Suprapubic skin (tissue), 4 donors: ENCODE measurements at regions not wholly inside any gene's neighbourhood (a gene's known extent, or its start where the extent isn't known, plus 50 kb on each side); places are given as distances from the start of the nearest gene placed in this dataset.

Experiments used
- DNase-seq, 2 donors: peaks; one replicate each; pipeline ENCODE4 v3.0.0-alpha.2; 2019; ENCODE audit warnings: low spot score in 2 of 2
- H3K27ac ChIP-seq: fragments of 200-600 bp; sonication (generic); one replicate; pipeline ENCODE4 v1.5.1; 2019
- H3K27me3 ChIP-seq: fragments of 200-600 bp; sonication (generic); one replicate; pipeline ENCODE4 v1.5.1; 2019
- H3K36me3 ChIP-seq: fragments of 200-600 bp; sonication (generic); one replicate; pipeline ENCODE4 v1.5.1; 2019
- H3K4me1 ChIP-seq: fragments of 200-600 bp; sonication (generic); one replicate; pipeline ENCODE4 v1.5.1; 2019
- H3K4me3 ChIP-seq: fragments of 200-600 bp; sonication (generic); one replicate; pipeline ENCODE4 v1.5.1; 2019; ENCODE audit warnings: mild to moderate bottlenecking
- H3K9me3 ChIP-seq: fragments of 200-600 bp; sonication (generic); one replicate; pipeline ENCODE4 v1.5.1; 2019
- CTCF ChIP-seq, 2 donors: fragments of 200-600 bp in 1 of 2; fragments of 450-650 bp in 1 of 2; sonication (generic) in 1 of 2; IDR thresholded peaks; one replicate each; pipeline ENCODE4 v1.5.1; 2016 to 2019; ENCODE audit warnings: antibody characterized with exemption in 2 of 2, mild to moderate bottlenecking in 1 of 2, moderate library complexity in 1 of 2
- EP300 ChIP-seq: sonication (generic); formaldehyde crosslinking; IDR thresholded peaks from one replicate; pipeline ENCODE4 v1.6.1; 2017; ENCODE audit warnings: antibody characterized with exemption
- POLR2A ChIP-seq, 2 donors: fragments of 450-650 bp; IDR thresholded peaks; one replicate each; pipeline ENCODE4 v1.6.1; 2017; ENCODE audit warnings: antibody characterized with exemption in 2 of 2, mild to moderate bottlenecking in 2 of 2, moderate library complexity in 2 of 2
- POLR2AphosphoS5 ChIP-seq, 3 donors: sonication (generic); formaldehyde crosslinking; IDR thresholded peaks; one replicate each; pipeline ENCODE4 v1.6.1; 2017; ENCODE audit warnings: antibody characterized with exemption in 3 of 3
- WGBS: methylation state at CpG from one replicate; pipeline ENCODE4 v1.1.5; 2018; 5-methylcytosine and 5-hydroxymethylcytosine counted together

- DNase-seq: no peak
- Histone ChIP-seq H3K9me3 (no peaks in the 10 kb centered on the region), H3K27ac (no peak overlapping the region), H3K27me3 (no peaks in the 10 kb centered on the region), H3K4me3 (no peak overlapping the region), H3K36me3 (no peaks in the 10 kb centered on the region), H3K4me1 (peaks cover 6% of the 10 kb centered on the region)
- no peak for TF ChIP-seq EP300
- no peak for TF ChIP-seq POLR2A (IDR thresholded peaks at IDR 0.05)
- no peak for TF ChIP-seq POLR2AphosphoS5 (IDR thresholded peaks at IDR 0.05)
- TF ChIP-seq CTCF (IDR thresholded peaks at IDR 0.05): no peak
- WGBS: 91% methylated on average over 2 of the region's 2 CpGs
These were observed 105.0 kb downstream of the AREG start for GRCh38 chr4:74549936-74550335.

GRCh38 chr4:74555231-74555630 lies 110.3 kb downstream of the AREG start:
- Histone ChIP-seq H3K27me3 (no peaks in the 10 kb centered on the region), H3K4me1 (no peaks in the 10 kb centered on the region), H3K36me3 (no peaks in the 10 kb centered on the region), H3K27ac (no peak overlapping the region), H3K9me3 (no peaks in the 10 kb centered on the region), H3K4me3 (no peak overlapping the region)
- TF ChIP-seq CTCF (IDR thresholded peaks at IDR 0.05) (no peak), EP300 (no peak), POLR2A (IDR thresholded peaks at IDR 0.05) (no peak), POLR2AphosphoS5 (IDR thresholded peaks at IDR 0.05) (no peak)
- no peak for DNase-seq

- 94% methylated on average over 1 of the region's 1 CpG for WGBS
- H3K4me1 ChIP-seq: no peaks in the 10 kb centered on the region
- H3K27me3 ChIP-seq: no peaks in the 10 kb centered on the region
- H3K36me3 ChIP-seq: no peaks in the 10 kb centered on the region
- H3K9me3 ChIP-seq: no peaks in the 10 kb centered on the region
- DNase-seq: no peak
- H3K4me3 ChIP-seq: no peak overlapping the region
- no peak overlapping the region for H3K27ac ChIP-seq
- TF ChIP-seq CTCF (IDR thresholded peaks at IDR 0.05) (no peak), POLR2A (IDR thresholded peaks at IDR 0.05) (no peak), EP300 (no peak), POLR2AphosphoS5 (IDR thresholded peaks at IDR 0.05) (no peak)
These were observed 110.9 kb downstream of the AREG start for GRCh38 chr4:74555843-74556242.

- TF ChIP-seq POLR2AphosphoS5 (IDR thresholded peaks at IDR 0.05) (no peak), EP300 (no peak), CTCF (IDR thresholded peaks at IDR 0.05) (no peak), POLR2A (IDR thresholded peaks at IDR 0.05) (no peak)
- WGBS: 0% methylated on average over 1 of the region's 1 CpG
- no peaks in the 10 kb centered on the region for H3K9me3 ChIP-seq
- no peaks in the 10 kb centered on the region for H3K36me3 ChIP-seq
- H3K4me1 ChIP-seq: no peaks in the 10 kb centered on the region
- H3K27ac ChIP-seq: no peak overlapping the region
- no peak overlapping the region for H3K4me3 ChIP-seq
- no peaks in the 10 kb centered on the region for H3K27me3 ChIP-seq
- DNase-seq: no peak
These were observed 114.9 kb downstream of the AREG start for GRCh38 chr4:74559853-74560252.

- no peaks in the 10 kb centered on the region for H3K36me3 ChIP-seq
- no peaks in the 10 kb centered on the region for H3K4me1 ChIP-seq
- H3K9me3 ChIP-seq: peaks cover 14% of the 10 kb centered on the region
- H3K4me3 ChIP-seq: no peak overlapping the region
- no peak for DNase-seq
- H3K27me3 ChIP-seq: no peaks in the 10 kb centered on the region
- H3K27ac ChIP-seq: no peak overlapping the region
- no peak for TF ChIP-seq EP300
- no peak for TF ChIP-seq CTCF (IDR thresholded peaks at IDR 0.05)
- TF ChIP-seq POLR2A (IDR thresholded peaks at IDR 0.05): no peak
- TF ChIP-seq POLR2AphosphoS5 (IDR thresholded peaks at IDR 0.05): no peak
- 96% methylated on average over 4 of the region's 4 CpGs for WGBS
These were observed 123.0 kb downstream of the AREG start for GRCh38 chr4:74567981-74568380.
